ENCODE measurements at regions not wholly inside any gene's neighbourhood (a gene's known extent, or its start where the extent isn't known, plus 50 kb on each side); places are given as distances from the start of the nearest gene placed in this dataset.

DNA sequence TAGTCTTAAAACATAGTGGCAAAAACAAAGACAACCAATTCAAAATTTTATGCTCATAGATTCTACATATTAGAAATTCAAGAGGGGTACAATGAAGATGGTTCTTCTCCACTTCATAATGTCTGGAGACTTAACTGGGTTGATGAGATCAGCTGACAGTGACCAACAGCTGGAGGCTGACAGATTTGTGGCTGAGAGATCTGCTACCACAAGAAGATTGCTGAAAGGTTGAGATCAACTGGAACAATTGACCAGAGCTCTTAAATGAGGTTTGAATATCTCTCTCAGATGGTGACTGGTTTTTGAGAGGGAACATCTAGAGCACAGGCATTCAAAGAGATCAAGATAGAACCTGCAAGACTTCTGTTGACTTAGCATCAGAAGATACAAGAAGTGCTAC, 254.1 kb upstream of the ARPP21 start (continued):
- TF ChIP-seq, protein P1, sequence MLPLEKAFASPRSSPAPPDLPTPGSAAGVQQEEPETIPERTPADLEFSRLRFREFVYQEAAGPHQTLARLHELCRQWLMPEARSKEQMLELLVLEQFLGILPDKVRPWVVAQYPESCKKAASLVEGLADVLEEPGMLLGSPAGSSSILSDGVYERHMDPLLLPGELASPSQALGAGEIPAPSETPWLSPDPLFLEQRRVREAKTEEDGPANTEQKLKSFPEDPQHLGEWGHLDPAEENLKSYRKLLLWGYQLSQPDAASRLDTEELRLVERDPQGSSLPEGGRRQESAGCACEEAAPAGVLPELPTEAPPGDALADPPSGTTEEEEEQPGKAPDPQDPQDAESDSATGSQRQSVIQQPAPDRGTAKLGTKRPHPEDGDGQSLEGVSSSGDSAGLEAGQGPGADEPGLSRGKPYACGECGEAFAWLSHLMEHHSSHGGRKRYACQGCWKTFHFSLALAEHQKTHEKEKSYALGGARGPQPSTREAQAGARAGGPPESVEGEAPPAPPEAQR (CRISPR knock-in tag; IDR thresholded peaks at IDR 0.05) = no peak
- TF ChIP-seq CBFB (CRISPR knock-in tag; IDR thresholded peaks at IDR 0.05; ENCODE audit: low read depth) = no peak
- TF ChIP-seq, protein P2, sequence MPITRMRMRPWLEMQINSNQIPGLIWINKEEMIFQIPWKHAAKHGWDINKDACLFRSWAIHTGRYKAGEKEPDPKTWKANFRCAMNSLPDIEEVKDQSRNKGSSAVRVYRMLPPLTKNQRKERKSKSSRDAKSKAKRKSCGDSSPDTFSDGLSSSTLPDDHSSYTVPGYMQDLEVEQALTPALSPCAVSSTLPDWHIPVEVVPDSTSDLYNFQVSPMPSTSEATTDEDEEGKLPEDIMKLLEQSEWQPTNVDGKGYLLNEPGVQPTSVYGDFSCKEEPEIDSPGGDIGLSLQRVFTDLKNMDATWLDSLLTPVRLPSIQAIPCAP (CRISPR knock-in tag; IDR thresholded peaks at IDR 0.05) = no peak
- no peak for TF ChIP-seq SP1 (CRISPR knock-in tag; conservative IDR thresholded peaks at IDR 0.05)
- TF ChIP-seq ZNF232 (CRISPR knock-in tag; IDR thresholded peaks at IDR 0.05) = no peak
- TF ChIP-seq NFYB (CRISPR knock-in tag; conservative IDR thresholded peaks at IDR 0.05; ENCODE audit: low read depth) = no peak
- TF ChIP-seq RELA (CRISPR knock-in tag; IDR thresholded peaks at IDR 0.05; ENCODE audit: borderline replicate concordance) = no peak
- TF ChIP-seq, protein P3, sequence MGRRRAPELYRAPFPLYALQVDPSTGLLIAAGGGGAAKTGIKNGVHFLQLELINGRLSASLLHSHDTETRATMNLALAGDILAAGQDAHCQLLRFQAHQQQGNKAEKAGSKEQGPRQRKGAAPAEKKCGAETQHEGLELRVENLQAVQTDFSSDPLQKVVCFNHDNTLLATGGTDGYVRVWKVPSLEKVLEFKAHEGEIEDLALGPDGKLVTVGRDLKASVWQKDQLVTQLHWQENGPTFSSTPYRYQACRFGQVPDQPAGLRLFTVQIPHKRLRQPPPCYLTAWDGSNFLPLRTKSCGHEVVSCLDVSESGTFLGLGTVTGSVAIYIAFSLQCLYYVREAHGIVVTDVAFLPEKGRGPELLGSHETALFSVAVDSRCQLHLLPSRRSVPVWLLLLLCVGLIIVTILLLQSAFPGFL (CRISPR knock-in tag; IDR thresholded peaks at IDR 0.05; ENCODE audit: borderline replicate concordance) = no peak
- TF ChIP-seq, protein P4, sequence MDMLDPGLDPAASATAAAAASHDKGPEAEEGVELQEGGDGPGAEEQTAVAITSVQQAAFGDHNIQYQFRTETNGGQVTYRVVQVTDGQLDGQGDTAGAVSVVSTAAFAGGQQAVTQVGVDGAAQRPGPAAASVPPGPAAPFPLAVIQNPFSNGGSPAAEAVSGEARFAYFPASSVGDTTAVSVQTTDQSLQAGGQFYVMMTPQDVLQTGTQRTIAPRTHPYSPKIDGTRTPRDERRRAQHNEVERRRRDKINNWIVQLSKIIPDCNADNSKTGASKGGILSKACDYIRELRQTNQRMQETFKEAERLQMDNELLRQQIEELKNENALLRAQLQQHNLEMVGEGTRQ (CRISPR knock-in tag; IDR thresholded peaks at IDR 0.05) = no peak
- TF ChIP-seq, protein P5, sequence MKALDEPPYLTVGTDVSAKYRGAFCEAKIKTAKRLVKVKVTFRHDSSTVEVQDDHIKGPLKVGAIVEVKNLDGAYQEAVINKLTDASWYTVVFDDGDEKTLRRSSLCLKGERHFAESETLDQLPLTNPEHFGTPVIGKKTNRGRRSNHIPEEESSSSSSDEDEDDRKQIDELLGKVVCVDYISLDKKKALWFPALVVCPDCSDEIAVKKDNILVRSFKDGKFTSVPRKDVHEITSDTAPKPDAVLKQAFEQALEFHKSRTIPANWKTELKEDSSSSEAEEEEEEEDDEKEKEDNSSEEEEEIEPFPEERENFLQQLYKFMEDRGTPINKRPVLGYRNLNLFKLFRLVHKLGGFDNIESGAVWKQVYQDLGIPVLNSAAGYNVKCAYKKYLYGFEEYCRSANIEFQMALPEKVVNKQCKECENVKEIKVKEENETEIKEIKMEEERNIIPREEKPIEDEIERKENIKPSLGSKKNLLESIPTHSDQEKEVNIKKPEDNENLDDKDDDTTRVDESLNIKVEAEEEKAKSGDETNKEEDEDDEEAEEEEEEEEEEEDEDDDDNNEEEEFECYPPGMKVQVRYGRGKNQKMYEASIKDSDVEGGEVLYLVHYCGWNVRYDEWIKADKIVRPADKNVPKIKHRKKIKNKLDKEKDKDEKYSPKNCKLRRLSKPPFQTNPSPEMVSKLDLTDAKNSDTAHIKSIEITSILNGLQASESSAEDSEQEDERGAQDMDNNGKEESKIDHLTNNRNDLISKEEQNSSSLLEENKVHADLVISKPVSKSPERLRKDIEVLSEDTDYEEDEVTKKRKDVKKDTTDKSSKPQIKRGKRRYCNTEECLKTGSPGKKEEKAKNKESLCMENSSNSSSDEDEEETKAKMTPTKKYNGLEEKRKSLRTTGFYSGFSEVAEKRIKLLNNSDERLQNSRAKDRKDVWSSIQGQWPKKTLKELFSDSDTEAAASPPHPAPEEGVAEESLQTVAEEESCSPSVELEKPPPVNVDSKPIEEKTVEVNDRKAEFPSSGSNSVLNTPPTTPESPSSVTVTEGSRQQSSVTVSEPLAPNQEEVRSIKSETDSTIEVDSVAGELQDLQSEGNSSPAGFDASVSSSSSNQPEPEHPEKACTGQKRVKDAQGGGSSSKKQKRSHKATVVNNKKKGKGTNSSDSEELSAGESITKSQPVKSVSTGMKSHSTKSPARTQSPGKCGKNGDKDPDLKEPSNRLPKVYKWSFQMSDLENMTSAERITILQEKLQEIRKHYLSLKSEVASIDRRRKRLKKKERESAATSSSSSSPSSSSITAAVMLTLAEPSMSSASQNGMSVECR (CRISPR knock-in tag; IDR thresholded peaks at IDR 0.05; ENCODE audit: borderline replicate concordance) = no peak
- TF ChIP-seq, protein P6, sequence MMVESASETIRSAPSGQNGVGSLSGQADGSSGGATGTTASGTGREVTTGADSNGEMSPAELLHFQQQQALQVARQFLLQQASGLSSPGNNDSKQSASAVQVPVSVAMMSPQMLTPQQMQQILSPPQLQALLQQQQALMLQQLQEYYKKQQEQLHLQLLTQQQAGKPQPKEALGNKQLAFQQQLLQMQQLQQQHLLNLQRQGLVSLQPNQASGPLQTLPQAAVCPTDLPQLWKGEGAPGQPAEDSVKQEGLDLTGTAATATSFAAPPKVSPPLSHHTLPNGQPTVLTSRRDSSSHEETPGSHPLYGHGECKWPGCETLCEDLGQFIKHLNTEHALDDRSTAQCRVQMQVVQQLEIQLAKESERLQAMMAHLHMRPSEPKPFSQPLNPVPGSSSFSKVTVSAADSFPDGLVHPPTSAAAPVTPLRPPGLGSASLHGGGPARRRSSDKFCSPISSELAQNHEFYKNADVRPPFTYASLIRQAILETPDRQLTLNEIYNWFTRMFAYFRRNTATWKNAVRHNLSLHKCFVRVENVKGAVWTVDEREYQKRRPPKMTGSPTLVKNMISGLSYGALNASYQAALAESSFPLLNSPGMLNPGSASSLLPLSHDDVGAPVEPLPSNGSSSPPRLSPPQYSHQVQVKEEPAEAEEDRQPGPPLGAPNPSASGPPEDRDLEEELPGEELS (CRISPR knock-in tag; IDR thresholded peaks at IDR 0.05) = no peak
- TF ChIP-seq, protein P7, sequence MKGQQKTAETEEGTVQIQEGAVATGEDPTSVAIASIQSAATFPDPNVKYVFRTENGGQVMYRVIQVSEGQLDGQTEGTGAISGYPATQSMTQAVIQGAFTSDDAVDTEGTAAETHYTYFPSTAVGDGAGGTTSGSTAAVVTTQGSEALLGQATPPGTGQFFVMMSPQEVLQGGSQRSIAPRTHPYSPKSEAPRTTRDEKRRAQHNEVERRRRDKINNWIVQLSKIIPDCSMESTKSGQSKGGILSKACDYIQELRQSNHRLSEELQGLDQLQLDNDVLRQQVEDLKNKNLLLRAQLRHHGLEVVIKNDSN (CRISPR knock-in tag; IDR thresholded peaks at IDR 0.05) = no peak
- no peak for TF ChIP-seq JAZF1 (CRISPR knock-in tag; IDR thresholded peaks at IDR 0.05)

DNA sequence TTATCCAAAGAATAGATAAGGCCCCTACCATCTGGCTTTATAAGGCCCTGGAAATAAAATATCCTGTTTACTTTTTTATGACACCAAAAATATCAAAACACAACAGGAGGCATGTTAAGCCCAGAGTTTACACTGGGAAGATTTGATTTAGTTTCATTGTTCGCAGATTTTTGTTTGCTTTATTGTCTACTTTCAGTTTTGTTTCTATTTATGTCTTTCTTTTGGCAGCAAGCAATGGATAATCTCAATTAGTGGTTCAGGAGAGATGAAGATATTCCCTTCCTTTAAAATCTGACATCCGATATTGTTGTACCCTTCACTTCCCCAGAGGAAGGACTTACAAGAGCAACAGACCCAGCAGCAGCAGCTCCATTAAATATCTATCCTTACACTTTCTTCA, 249.4 kb upstream of the ARPP21 start:
- peaks cover 51% of the 10 kb centered on the region for H3K9me3 Mint-ChIP-seq
- H3K36me3 Mint-ChIP-seq = peaks cover 32% of the 10 kb centered on the region
- no peak for DNase-seq (ENCODE audit: low spot score)
- ATAC-seq = no peak
- TF ChIP-seq FOXJ3 (CRISPR knock-in tag; IDR thresholded peaks at IDR 0.05; ENCODE audit: borderline replicate concordance) (no peak), NR3C1 (CRISPR knock-in tag; conservative IDR thresholded peaks at IDR 0.05; ENCODE audit: low read depth) (no peak), MYBL2 (CRISPR knock-in tag; IDR thresholded peaks at IDR 0.05) (no peak), TCF7 (CRISPR knock-in tag; IDR thresholded peaks at IDR 0.05; ENCODE audit: low read depth) (no peak), CBFB (CRISPR knock-in tag; IDR thresholded peaks at IDR 0.05; ENCODE audit: low read depth) (no peak), MXD4 (CRISPR knock-in tag; IDR thresholded peaks at IDR 0.05; ENCODE audit: borderline replicate concordance) (no peak), ZNF219 (CRISPR knock-in tag; IDR thresholded peaks at IDR 0.05; ENCODE audit: borderline replicate concordance) (no peak)
- TF ChIP-seq, protein P8, sequence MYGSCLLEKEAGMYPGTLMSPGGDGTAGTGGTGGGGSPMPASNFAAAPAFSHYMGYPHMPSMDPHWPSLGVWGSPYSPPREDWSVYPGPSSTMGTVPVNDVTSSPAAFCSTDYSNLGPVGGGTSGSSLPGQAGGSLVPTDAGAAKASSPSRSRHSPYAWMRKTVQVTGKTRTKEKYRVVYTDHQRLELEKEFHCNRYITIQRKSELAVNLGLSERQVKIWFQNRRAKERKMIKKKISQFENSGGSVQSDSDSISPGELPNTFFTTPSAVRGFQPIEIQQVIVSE (CRISPR knock-in tag; IDR thresholded peaks at IDR 0.05; ENCODE audit: borderline replicate concordance) = no peak
- no peaks in the 10 kb centered on the region; the same call in 1 of the 2 replicates for H3K27me3 Mint-ChIP-seq (ENCODE audit: low read depth)
- H3K4me1 Mint-ChIP-seq = no peaks in the 10 kb centered on the region
- no peak overlapping the region for H3K4me3 Mint-ChIP-seq
- no peak overlapping the region for H3K27ac Mint-ChIP-seq
- POLR2A ChIA-PET = no interaction called here
- CTCF ChIA-PET = no interaction called here

Measured in WTC11 (cell line).